Cardiac muscle cell (in vitro differentiated cells and primary cell): ENCODE measurements at regions not wholly inside any gene's neighbourhood (a gene's known extent, or its start where the extent isn't known, plus 50 kb on each side); places are given as distances from the start of the nearest gene placed in this dataset.

Experiments used
- DNase-seq, 2 donors: peaks; one replicate each; pipeline versions ENCODE4 v3.0.0 to v3.0.0-alpha.2; 2010 to 2017; ENCODE audit warnings: low read depth in 1 of 2, low spot score in 1 of 2
- H3K27ac ChIP-seq: fragments of 200-600 bp; sonication (generic); 2 replicates; pipeline ENCODE4 v1.5.1; 2016
- H3K27me3 ChIP-seq: fragments of 200-600 bp; sonication (generic); 2 replicates; pipeline ENCODE4 v1.6.0; 2016; ENCODE audit warnings: control low read depth
- H3K36me3 ChIP-seq: fragments of 200-600 bp; sonication (generic); 2 replicates; pipeline ENCODE4 v1.5.1; 2016; ENCODE audit warnings: control low read depth
- H3K4me1 ChIP-seq: fragments of 200-600 bp; sonication (generic); 2 replicates; pipeline ENCODE4 v1.8.1; 2017; ENCODE audit warnings: low read depth, mild to moderate bottlenecking, mixed run types
- H3K4me3 ChIP-seq: fragments of 200-600 bp; sonication (generic); 2 replicates; pipeline ENCODE4 v1.5.1; 2016; ENCODE audit warnings: mild to moderate bottlenecking
- H3K9me3 ChIP-seq: fragments of 200-600 bp; sonication (generic); 2 replicates; pipeline ENCODE4 v1.5.1; 2017; ENCODE audit warnings: low read depth, mild to moderate bottlenecking, control low read depth
- TF ChIP-seq, protein P1 (sequence below): IDR thresholded peaks from 2 replicates; pipeline ENCODE4 v1.5.1; 2012; ENCODE audit warnings: low read depth, mild to moderate bottlenecking, low read length

DNA sequence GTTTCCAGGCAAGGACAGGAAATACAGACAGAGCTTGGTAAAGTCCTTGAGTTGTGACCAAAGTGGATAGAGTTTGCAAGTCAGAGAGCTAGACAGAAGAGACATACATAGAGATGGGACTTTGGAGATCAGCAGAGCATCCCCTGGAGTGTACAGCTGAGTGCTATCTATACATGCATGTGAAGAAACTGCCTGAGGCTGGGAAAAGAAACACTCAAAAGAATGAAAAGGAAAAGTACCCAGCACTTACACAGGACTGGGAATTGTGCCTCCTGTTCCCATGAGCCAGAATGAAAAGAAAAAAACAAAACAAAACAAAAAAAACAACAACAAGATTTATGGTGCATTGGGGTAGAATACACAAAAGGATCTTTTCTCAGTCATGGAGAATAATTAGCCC lies 606.4 kb downstream of the ZNF608 start:
- Histone ChIP-seq H3K9me3 (no peaks in the 10 kb centered on the region), H3K4me1 (peaks cover 18% of the 10 kb centered on the region), H3K27me3 (no peaks in the 10 kb centered on the region), H3K27ac (peak overlapping the region; percentile 37), H3K36me3 (no peaks in the 10 kb centered on the region), H3K4me3 (no peak overlapping the region)
- TF ChIP-seq, protein P1, sequence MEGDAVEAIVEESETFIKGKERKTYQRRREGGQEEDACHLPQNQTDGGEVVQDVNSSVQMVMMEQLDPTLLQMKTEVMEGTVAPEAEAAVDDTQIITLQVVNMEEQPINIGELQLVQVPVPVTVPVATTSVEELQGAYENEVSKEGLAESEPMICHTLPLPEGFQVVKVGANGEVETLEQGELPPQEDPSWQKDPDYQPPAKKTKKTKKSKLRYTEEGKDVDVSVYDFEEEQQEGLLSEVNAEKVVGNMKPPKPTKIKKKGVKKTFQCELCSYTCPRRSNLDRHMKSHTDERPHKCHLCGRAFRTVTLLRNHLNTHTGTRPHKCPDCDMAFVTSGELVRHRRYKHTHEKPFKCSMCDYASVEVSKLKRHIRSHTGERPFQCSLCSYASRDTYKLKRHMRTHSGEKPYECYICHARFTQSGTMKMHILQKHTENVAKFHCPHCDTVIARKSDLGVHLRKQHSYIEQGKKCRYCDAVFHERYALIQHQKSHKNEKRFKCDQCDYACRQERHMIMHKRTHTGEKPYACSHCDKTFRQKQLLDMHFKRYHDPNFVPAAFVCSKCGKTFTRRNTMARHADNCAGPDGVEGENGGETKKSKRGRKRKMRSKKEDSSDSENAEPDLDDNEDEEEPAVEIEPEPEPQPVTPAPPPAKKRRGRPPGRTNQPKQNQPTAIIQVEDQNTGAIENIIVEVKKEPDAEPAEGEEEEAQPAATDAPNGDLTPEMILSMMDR = no peak
- no peak for DNase-seq

DNA sequence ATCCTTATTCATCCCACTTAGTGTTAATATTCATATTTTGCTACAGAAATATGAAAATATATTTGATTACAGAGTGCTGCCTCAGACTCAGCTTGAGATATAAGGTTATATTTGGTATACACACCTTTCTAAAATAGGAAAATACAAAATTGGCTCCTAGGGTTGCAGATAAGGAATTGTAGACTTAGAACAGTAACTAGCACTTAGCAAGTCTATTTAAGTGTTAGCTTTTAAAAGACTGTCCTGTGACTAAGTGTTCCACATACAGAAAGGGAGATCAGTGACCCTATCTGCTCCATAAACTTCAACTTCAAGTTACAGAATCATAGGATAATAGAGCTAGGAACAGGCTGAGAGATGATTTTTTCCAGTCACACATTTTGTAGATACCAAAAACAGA lies 607.0 kb downstream of the ZNF608 start:
- TF ChIP-seq, protein P1 = no peak
- H3K4me1 ChIP-seq = peaks cover 18% of the 10 kb centered on the region
- no peaks in the 10 kb centered on the region for H3K9me3 ChIP-seq
- H3K27ac ChIP-seq = peak overlapping the region; percentile 37
- no peak overlapping the region for H3K4me3 ChIP-seq
- peak in 1 of 2 donors; percentile 32 for DNase-seq
- no peaks in the 10 kb centered on the region for H3K36me3 ChIP-seq
- H3K27me3 ChIP-seq = no peaks in the 10 kb centered on the region

DNA sequence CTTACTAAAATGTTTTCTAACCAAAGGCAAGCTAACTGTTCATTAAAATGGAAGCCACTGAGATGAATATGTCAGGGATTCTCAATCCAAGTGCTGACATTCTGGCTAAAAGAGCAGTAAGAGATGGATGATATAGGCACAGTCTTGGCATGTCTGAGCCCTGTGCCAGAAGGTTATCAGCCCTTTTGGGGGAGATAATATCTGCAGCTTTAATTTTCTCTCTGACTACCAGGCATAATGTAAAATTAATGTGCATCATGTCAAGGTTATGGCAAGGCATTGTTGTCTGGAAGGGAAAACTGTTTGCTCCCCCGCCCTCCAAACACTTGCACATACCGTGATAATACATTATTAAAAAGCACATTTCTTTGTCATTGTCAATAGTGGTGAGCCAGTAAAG lies 609.8 kb downstream of the ZNF608 start:
- TF ChIP-seq, protein P1 = no peak
- Histone ChIP-seq H3K27ac (no peak overlapping the region), H3K4me1 (peaks cover 18% of the 10 kb centered on the region), H3K36me3 (no peaks in the 10 kb centered on the region), H3K4me3 (no peak overlapping the region), H3K9me3 (no peaks in the 10 kb centered on the region), H3K27me3 (no peaks in the 10 kb centered on the region)
- DNase-seq = no peak

DNA sequence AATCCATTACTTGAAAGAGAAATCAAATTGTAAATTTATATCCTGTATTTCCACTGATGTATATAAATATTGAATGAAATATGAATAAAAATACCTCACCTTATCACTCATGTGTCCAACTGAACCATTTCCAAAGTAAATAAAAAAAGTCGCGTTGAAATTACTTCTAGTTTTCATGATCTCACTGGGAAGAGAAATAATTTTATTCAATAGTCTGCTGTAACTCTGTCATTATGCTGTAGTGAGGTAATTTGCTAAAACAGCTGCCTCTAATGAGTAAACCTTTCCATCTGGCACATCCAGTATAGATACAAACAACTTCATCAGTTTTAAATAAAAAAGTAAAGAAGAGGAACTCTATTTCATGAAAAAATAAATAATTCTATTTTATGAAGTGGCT lies 611.5 kb downstream of the ZNF608 start:
- no peaks in the 10 kb centered on the region for H3K9me3 ChIP-seq
- H3K4me1 ChIP-seq = peaks cover 12% of the 10 kb centered on the region
- DNase-seq = no peak
- H3K27me3 ChIP-seq = no peaks in the 10 kb centered on the region
- no peak overlapping the region for H3K27ac ChIP-seq
- no peak overlapping the region for H3K4me3 ChIP-seq
- no peaks in the 10 kb centered on the region for H3K36me3 ChIP-seq
- TF ChIP-seq, protein P1 = no peak

DNA sequence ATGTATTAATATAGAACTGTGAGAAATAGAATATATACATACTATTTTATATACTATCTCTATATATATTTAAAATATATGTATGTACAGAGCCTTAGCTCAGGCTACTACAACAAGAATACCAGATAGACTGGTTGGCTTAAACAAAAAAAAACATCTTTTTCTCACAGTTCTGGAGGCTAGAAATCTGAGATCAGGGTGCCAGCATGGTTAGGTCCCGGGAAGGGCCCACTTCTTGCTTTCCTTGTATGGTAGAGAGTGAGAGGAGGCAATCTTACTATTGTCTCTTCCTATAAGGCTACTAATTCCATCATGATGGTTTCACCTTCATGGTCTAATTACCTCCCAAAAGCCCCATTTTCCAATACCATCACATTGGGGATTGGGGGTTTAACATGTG lies 613.0 kb downstream of the ZNF608 start:
- no peaks in the 10 kb centered on the region for H3K36me3 ChIP-seq
- DNase-seq = no peak
- no peaks in the 10 kb centered on the region for H3K27me3 ChIP-seq
- H3K27ac ChIP-seq = no peak overlapping the region
- TF ChIP-seq, protein P1 = no peak
- H3K9me3 ChIP-seq = no peaks in the 10 kb centered on the region
- no peak overlapping the region for H3K4me3 ChIP-seq
- H3K4me1 ChIP-seq = no peaks in the 10 kb centered on the region

DNA sequence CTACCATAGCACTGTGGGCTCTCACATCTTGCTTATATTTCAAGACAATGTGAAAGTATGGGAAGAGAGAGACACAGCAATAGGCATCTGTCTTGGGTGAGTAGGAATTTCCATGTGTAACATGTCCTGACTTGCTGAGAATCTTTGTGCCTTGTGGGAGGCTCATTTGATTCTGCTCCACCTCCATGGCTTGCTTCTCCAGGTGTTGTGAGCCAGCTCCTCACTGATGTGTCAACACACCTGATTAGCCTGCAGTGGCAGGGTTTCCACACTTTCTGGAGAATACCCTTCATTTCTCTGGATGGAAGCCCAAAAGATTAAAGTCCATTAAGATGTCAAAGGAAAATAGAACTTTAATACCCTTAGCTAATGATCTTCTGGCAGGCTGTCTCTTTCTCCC lies 613.6 kb downstream of the ZNF608 start:
- Histone ChIP-seq H3K27ac (no peak overlapping the region), H3K4me1 (peaks cover 5% of the 10 kb centered on the region), H3K9me3 (no peaks in the 10 kb centered on the region), H3K27me3 (no peaks in the 10 kb centered on the region), H3K4me3 (no peak overlapping the region), H3K36me3 (no peaks in the 10 kb centered on the region)
- DNase-seq = no peak
- TF ChIP-seq, protein P1 = no peak
